IMR-90 (cell line): ENCODE measurements at regions not wholly inside any gene's neighbourhood (a gene's known extent, or its start where the extent isn't known, plus 50 kb on each side); places are given as distances from the start of the nearest gene placed in this dataset.

Experiments
- CEBPB ChIP-seq: IDR thresholded peaks from 2 replicates; pipeline ENCODE4 v1.6.1; 2012; ENCODE audit warnings: low read depth, low read length, improper control_type of control experiment
- POLR2A ChIP-seq: IDR thresholded peaks from 2 replicates; pipeline ENCODE4 v1.6.1; 2012; ENCODE audit warnings: mild to moderate bottlenecking, low read depth, low read length
- RAD21 ChIP-seq: IDR thresholded peaks from 2 replicates; pipeline ENCODE4 v1.6.1; 2012; ENCODE audit warnings: low read length, improper control_type of control experiment
- RFX5 ChIP-seq: IDR thresholded peaks from 2 replicates; pipeline ENCODE4 v1.8.0; 2012; ENCODE audit warnings: low read depth, mild to moderate bottlenecking, low read length, moderate library complexity
- SMC3 ChIP-seq: fragments of 150-350 bp; IDR thresholded peaks from 2 replicates; pipeline ENCODE4 v1.6.1; 2016; ENCODE audit warnings: low read depth, mild to moderate bottlenecking, antibody characterized with exemption, low read length, moderate library complexity
- TF ChIP-seq, protein P1 (sequence below): conservative IDR thresholded peaks from 2 replicates; pipeline ENCODE4 v1.5.1; 2012; ENCODE audit warnings: mild to moderate bottlenecking, low read depth, low read length, improper control_type of control experiment
- TF ChIP-seq, protein P2 (sequence below): fragments of 150-350 bp; IDR thresholded peaks from 2 replicates; pipeline ENCODE4 v1.6.1; 2017; ENCODE audit warnings: mild to moderate bottlenecking, antibody characterized with exemption, low read length, low read depth
- TF ChIP-seq, protein P3 (sequence below): fragments of 150-350 bp; IDR thresholded peaks from 2 replicates; pipeline ENCODE4 v1.6.1; 2016; ENCODE audit warnings: low read depth, mild to moderate bottlenecking, low read length, moderate library complexity, borderline replicate concordance

DNA sequence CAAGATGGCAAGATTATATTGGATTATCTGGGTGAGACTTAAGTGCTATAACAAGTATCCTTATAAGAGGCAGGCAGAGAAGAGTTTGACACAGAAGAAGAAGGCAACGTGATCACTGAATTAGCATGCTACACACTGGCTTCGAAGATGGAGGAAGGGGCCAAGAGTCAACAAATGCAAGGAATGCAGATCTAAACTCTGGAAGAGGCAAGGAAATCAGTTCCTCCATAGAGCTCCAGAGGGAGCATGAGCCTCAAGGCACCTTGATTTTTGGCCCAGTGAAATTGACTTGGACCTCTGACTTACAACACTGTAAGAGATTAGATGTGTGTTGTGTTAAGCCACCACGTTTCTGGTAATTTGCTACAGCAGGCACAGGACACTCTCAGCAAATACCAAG lies 536.4 kb upstream of the SEL1L start:
- TF ChIP-seq, protein P1, sequence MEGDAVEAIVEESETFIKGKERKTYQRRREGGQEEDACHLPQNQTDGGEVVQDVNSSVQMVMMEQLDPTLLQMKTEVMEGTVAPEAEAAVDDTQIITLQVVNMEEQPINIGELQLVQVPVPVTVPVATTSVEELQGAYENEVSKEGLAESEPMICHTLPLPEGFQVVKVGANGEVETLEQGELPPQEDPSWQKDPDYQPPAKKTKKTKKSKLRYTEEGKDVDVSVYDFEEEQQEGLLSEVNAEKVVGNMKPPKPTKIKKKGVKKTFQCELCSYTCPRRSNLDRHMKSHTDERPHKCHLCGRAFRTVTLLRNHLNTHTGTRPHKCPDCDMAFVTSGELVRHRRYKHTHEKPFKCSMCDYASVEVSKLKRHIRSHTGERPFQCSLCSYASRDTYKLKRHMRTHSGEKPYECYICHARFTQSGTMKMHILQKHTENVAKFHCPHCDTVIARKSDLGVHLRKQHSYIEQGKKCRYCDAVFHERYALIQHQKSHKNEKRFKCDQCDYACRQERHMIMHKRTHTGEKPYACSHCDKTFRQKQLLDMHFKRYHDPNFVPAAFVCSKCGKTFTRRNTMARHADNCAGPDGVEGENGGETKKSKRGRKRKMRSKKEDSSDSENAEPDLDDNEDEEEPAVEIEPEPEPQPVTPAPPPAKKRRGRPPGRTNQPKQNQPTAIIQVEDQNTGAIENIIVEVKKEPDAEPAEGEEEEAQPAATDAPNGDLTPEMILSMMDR = no peak
- no peak for TF ChIP-seq CEBPB
- no peak for TF ChIP-seq POLR2A
- no peak for TF ChIP-seq SMC3
- TF ChIP-seq RAD21 = no peak
- TF ChIP-seq, protein P2, sequence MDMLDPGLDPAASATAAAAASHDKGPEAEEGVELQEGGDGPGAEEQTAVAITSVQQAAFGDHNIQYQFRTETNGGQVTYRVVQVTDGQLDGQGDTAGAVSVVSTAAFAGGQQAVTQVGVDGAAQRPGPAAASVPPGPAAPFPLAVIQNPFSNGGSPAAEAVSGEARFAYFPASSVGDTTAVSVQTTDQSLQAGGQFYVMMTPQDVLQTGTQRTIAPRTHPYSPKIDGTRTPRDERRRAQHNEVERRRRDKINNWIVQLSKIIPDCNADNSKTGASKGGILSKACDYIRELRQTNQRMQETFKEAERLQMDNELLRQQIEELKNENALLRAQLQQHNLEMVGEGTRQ = no peak
- TF ChIP-seq, protein P3, sequence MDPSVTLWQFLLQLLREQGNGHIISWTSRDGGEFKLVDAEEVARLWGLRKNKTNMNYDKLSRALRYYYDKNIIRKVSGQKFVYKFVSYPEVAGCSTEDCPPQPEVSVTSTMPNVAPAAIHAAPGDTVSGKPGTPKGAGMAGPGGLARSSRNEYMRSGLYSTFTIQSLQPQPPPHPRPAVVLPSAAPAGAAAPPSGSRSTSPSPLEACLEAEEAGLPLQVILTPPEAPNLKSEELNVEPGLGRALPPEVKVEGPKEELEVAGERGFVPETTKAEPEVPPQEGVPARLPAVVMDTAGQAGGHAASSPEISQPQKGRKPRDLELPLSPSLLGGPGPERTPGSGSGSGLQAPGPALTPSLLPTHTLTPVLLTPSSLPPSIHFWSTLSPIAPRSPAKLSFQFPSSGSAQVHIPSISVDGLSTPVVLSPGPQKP = no peak
- TF ChIP-seq RFX5 = no peak
